GM19328 (cell line): ENCODE measurements at regions not wholly inside any gene's neighbourhood (a gene's known extent, or its start where the extent isn't known, plus 50 kb on each side); places are given as distances from the start of the nearest gene placed in this dataset.

ENCODE experiments used
- ATAC-seq: cut with Tn5 transposase; IDR thresholded peaks from one replicate; pipeline ENCODE4 v1.9.1; 2021; ENCODE audit warnings: mild to moderate bottlenecking, moderate library complexity; ENCODE audit not compliant: unreplicated experiment

GRCh38 chr1:219993554-219994433, 52.5 kb downstream of the EPRS1 start:
- no peak for ATAC-seq

GRCh38 chr1:219991919-219992318, 54.4 kb downstream of the EPRS1 start:
- no peak for ATAC-seq

- ATAC-seq: no peak
Measured at GRCh38 chr1:219991511-219991810, 54.8 kb downstream of the EPRS1 start.

GRCh38 chr1:219990782-219991510, 55.4 kb downstream of the EPRS1 start:
- ATAC-seq: no peak

- no peak for ATAC-seq
Measured at GRCh38 chr1:219989766-219990165, 56.5 kb downstream of the EPRS1 start.

- no peak for ATAC-seq
Measured at GRCh38 chr1:219988818-219989217, 57.5 kb downstream of the EPRS1 start.

- peak; percentile 44 for ATAC-seq
Measured at GRCh38 chr1:219988387-219988786, 57.9 kb downstream of the EPRS1 start.

- no peak for ATAC-seq
Measured at GRCh38 chr1:219987325-219987724, 59.0 kb upstream of the SLC30A10 start.

GRCh38 chr1:219985169-219985568, 56.8 kb upstream of the SLC30A10 start:
- ATAC-seq: no peak
